Adrenal gland (tissue), 5 donors: ENCODE measurements at regions not wholly inside any gene's neighbourhood (a gene's known extent, or its start where the extent isn't known, plus 50 kb on each side); places are given as distances from the start of the nearest gene placed in this dataset.
"Not testable (repeated sequence)": the region's sequence is repeated elsewhere in the genome, so short reads cannot be mapped to it uniquely, and the experiment has no call there.

Source experiments
- POLR2A ChIP-seq, 2 donors: fragments of 450-650 bp; IDR thresholded peaks; one replicate each; pipeline ENCODE4 v1.6.1; 2017; ENCODE audit warnings: antibody characterized with exemption in 2 of 2, mild to moderate bottlenecking in 2 of 2, moderate library complexity in 1 of 2
- TF ChIP-seq, protein P1 (sequence below), 6 experiments: fragments of 450-650 bp in 4 of 6; fragments of 200-600 bp in 2 of 6; sonication (generic) in 1 of 6; IDR thresholded peaks; 1 replicate in 5 of 6; 2 replicates in 1 of 6; pipeline versions ENCODE4 v1.5.1 to v1.8.0; 2016 to 2021; ENCODE audit warnings: antibody characterized with exemption in 6 of 6, mild to moderate bottlenecking in 2 of 6, moderate library complexity in 1 of 6
- donor health status: DM: no; HTN: no; CAD: no.

DNA sequence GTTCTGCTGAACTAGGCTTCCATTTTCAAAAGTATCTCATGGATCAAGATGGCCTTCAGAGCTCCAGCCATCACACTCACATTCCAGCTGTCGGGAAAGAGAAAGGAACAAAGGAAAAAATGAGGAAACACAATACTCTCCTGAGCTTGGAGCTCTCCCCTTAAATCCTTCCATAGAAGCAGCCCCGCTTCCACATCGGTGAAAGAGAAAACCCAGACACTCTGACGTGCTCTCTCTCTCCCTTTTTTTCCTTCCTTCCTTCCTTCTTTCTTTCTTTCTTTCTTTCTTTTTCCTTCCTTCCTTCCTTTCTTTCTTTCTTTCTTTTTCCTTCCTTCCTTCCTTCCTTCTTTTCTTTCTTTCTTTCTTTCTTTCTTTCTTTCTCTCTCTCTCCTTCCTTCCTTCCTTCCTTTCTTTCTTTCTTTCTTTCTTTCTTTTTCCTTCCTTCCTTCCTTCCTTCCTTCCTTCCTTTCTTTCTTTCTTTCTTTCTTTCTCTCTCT lies 115.3 kb downstream of the TFAP2C start:
- TF ChIP-seq POLR2A (IDR thresholded peaks at IDR 0.05): not testable (repeated sequence)
- TF ChIP-seq, protein P1, sequence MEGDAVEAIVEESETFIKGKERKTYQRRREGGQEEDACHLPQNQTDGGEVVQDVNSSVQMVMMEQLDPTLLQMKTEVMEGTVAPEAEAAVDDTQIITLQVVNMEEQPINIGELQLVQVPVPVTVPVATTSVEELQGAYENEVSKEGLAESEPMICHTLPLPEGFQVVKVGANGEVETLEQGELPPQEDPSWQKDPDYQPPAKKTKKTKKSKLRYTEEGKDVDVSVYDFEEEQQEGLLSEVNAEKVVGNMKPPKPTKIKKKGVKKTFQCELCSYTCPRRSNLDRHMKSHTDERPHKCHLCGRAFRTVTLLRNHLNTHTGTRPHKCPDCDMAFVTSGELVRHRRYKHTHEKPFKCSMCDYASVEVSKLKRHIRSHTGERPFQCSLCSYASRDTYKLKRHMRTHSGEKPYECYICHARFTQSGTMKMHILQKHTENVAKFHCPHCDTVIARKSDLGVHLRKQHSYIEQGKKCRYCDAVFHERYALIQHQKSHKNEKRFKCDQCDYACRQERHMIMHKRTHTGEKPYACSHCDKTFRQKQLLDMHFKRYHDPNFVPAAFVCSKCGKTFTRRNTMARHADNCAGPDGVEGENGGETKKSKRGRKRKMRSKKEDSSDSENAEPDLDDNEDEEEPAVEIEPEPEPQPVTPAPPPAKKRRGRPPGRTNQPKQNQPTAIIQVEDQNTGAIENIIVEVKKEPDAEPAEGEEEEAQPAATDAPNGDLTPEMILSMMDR (IDR thresholded peaks at IDR 0.05): not testable (repeated sequence)
